ENCODE measurements at regions not wholly inside any gene's neighbourhood (a gene's known extent, or its start where the extent isn't known, plus 50 kb on each side); places are given as distances from the start of the nearest gene placed in this dataset.

DNA sequence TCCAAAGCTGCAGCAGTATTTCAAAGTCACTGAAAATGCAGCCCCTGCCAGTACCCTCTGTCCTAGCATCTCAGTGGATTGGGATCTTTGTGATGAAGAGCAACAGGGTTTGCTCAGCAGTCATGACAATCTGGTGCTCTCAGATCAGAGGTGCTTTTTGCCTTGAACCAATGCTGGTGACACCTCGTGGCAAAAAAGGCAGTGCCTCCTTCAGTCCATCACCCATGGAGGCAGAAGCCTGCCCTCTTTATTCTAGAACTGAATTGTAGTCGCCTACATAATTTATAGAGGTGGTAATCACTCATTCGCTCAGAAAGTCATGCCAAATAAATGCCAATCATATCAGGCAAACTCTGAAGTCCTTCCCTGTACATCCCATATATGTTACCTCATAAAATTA lies 126.0 kb upstream of the VRK1 start:
- TF ChIP-seq, protein P1, sequence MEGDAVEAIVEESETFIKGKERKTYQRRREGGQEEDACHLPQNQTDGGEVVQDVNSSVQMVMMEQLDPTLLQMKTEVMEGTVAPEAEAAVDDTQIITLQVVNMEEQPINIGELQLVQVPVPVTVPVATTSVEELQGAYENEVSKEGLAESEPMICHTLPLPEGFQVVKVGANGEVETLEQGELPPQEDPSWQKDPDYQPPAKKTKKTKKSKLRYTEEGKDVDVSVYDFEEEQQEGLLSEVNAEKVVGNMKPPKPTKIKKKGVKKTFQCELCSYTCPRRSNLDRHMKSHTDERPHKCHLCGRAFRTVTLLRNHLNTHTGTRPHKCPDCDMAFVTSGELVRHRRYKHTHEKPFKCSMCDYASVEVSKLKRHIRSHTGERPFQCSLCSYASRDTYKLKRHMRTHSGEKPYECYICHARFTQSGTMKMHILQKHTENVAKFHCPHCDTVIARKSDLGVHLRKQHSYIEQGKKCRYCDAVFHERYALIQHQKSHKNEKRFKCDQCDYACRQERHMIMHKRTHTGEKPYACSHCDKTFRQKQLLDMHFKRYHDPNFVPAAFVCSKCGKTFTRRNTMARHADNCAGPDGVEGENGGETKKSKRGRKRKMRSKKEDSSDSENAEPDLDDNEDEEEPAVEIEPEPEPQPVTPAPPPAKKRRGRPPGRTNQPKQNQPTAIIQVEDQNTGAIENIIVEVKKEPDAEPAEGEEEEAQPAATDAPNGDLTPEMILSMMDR (IDR thresholded peaks at IDR 0.05), result no peak
- TF ChIP-seq EZH2 (IDR thresholded peaks at IDR 0.05; ENCODE audit: borderline replicate concordance, insufficient read depth, low read depth, low read length, poor library complexity, severe bottlenecking), result no peak

Measured in B cell (primary cell).